Neural crest cell (in vitro differentiated cells): ENCODE measurements at regions not wholly inside any gene's neighbourhood (a gene's known extent, or its start where the extent isn't known, plus 50 kb on each side); places are given as distances from the start of the nearest gene placed in this dataset.
A peak's percentile ranks its signal among the peaks of the same experiment; 100 is the strongest.
"Not testable (repeated sequence)": the region's sequence is repeated elsewhere in the genome, so short reads cannot be mapped to it uniquely, and the experiment has no call there.

ENCODE experiments used
- DNase-seq: peaks from one replicate; pipeline ENCODE4 v3.0.0; 2021; ENCODE audit warnings: low read depth, mixed read lengths, low spot score
- H3K27ac Mint-ChIP-seq: one replicate; pipeline ENCODE4 v1.8.0; 2021; ENCODE audit warnings: mild to moderate bottlenecking, mixed read lengths; ENCODE audit not compliant: unreplicated experiment
- H3K27me3 Mint-ChIP-seq: 2 replicates; pipeline ENCODE4 v1.8.0; 2021; ENCODE audit warnings: low read depth, mild to moderate bottlenecking, mixed read lengths
- H3K36me3 Mint-ChIP-seq: 2 replicates; pipeline ENCODE4 v1.8.0; 2021; ENCODE audit warnings: low read depth, mild to moderate bottlenecking, mixed read lengths
- H3K4me1 Mint-ChIP-seq: 2 replicates; pipeline ENCODE4 v1.8.0; 2021; ENCODE audit warnings: mixed read lengths
- H3K4me3 Mint-ChIP-seq: one replicate; pipeline ENCODE4 v1.8.0; 2021; ENCODE audit warnings: mild to moderate bottlenecking, mixed read lengths
- H3K9me3 Mint-ChIP-seq: 2 replicates; pipeline ENCODE4 v1.8.0; 2021; ENCODE audit warnings: mixed read lengths
- CTCF ChIP-seq: fragments of 200-600 bp; sonication (generic); conservative IDR thresholded peaks from 2 replicates; pipeline ENCODE4 v1.5.0; 2021; ENCODE audit warnings: antibody characterized with exemption, mild to moderate bottlenecking

DNA sequence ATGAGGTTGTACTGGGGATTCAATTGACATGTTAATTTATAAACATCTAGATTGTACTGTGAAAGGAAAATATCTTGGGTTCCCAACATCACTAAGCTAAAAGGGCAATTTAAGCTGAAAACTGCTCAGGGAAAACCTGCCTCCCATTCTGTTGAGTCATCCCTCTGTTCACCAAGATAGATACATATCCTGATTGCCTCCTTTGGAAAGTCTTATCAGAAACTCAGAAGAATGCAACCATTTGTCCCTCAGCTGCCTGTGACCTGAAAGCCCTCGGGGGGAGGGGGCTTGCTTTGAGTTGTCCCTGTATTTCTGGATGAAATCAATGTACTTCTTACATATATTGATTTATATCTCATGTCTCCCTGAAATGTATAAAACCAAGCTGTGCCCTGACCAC is 187.0 kb upstream of the ETV3 start:
- no peak for TF ChIP-seq CTCF
- H3K4me1 Mint-ChIP-seq: no peaks in the 10 kb centered on the region

GRCh38 chr1:157321972-157322371 is 183.8 kb upstream of the ETV3 start:
- H3K4me1 Mint-ChIP-seq, H3K4me3 Mint-ChIP-seq, H3K36me3 Mint-ChIP-seq, H3K27ac Mint-ChIP-seq, H3K9me3 Mint-ChIP-seq, DNase-seq: not testable (repeated sequence)
- H3K27me3 Mint-ChIP-seq: peaks cover 20% of the 10 kb centered on the region

More for the DNA sequence above, 187.0 kb upstream of the ETV3 start:
- Mint-ChIP-seq H3K27ac (no peak overlapping the region), H3K9me3 (peaks cover 4% of the 10 kb centered on the region), H3K27me3 (peaks cover 14% of the 10 kb centered on the region), H3K4me3 (no peak overlapping the region), H3K36me3 (no peaks in the 10 kb centered on the region)
- no peak for DNase-seq

DNA sequence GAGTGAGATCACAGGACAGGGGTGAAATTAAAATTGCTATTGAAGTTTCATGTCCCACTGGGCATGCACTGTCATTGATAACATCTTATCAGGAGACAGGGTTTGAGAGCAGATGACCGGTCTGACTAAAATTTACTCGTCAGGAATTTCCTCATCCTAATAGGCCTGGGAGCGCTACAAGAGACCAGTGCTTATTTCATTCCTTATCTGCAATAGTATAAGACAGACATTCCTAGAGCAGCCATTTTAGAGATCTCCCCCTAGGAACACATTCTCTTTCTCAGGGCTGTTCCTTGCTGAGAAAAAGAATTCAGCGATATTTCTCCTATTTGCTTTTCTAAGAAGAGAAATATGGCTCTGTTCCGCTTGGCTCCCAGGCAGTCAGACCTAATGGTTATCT is 181.4 kb upstream of the ETV3 start:
- H3K27me3 Mint-ChIP-seq: peaks cover 22% of the 10 kb centered on the region
- no peak overlapping the region for H3K4me3 Mint-ChIP-seq
- H3K4me1 Mint-ChIP-seq: no peaks in the 10 kb centered on the region
- no peak overlapping the region for H3K27ac Mint-ChIP-seq
- no peak for DNase-seq
- H3K9me3 Mint-ChIP-seq: peaks cover 8% of the 10 kb centered on the region
- H3K36me3 Mint-ChIP-seq: peaks cover 2% of the 10 kb centered on the region
- TF ChIP-seq CTCF: no peak

DNA sequence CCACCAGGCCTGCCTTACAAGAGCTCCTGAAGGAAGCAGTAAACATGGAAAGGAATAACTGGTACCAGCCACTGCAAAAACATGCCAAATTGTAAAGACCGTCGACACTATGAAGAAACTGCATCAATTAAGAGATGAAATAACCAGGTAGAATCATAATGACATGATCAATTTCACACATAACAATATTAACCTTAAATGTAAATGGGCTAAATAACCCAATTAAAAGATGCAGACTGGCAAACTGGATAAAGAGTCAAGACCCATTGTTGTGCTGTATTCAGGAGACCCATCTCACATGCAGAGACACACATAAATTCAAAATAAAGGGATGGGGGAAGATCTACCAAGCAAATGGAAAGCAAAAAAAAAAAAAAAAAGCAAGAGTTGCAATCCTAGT is 179.0 kb upstream of the ETV3 start:
- H3K9me3 Mint-ChIP-seq, H3K4me1 Mint-ChIP-seq, DNase-seq, H3K27ac Mint-ChIP-seq, H3K4me3 Mint-ChIP-seq, H3K36me3 Mint-ChIP-seq: not testable (repeated sequence)
- peaks cover 20% of the 10 kb centered on the region for H3K27me3 Mint-ChIP-seq

- H3K27ac Mint-ChIP-seq: no peak overlapping the region
- DNase-seq: no peak
- H3K36me3 Mint-ChIP-seq: peaks cover 2% of the 10 kb centered on the region
- H3K27me3 Mint-ChIP-seq: peaks cover 22% of the 10 kb centered on the region
- TF ChIP-seq CTCF: no peak
- no peaks in the 10 kb centered on the region for H3K4me1 Mint-ChIP-seq
- H3K9me3 Mint-ChIP-seq: peaks cover 4% of the 10 kb centered on the region
- H3K4me3 Mint-ChIP-seq: no peak overlapping the region
Measured at GRCh38 chr1:157315544-157315943, 177.3 kb upstream of the ETV3 start.

GRCh38 chr1:157314408-157314807 is 176.2 kb upstream of the ETV3 start:
- no peak overlapping the region for H3K4me3 Mint-ChIP-seq
- H3K27ac Mint-ChIP-seq: no peak overlapping the region
- H3K4me1 Mint-ChIP-seq: no peaks in the 10 kb centered on the region
- TF ChIP-seq CTCF: no peak
- peaks cover 27% of the 10 kb centered on the region for H3K27me3 Mint-ChIP-seq
- peaks cover 2% of the 10 kb centered on the region for H3K36me3 Mint-ChIP-seq
- peaks cover 4% of the 10 kb centered on the region for H3K9me3 Mint-ChIP-seq
- DNase-seq: no peak

DNA sequence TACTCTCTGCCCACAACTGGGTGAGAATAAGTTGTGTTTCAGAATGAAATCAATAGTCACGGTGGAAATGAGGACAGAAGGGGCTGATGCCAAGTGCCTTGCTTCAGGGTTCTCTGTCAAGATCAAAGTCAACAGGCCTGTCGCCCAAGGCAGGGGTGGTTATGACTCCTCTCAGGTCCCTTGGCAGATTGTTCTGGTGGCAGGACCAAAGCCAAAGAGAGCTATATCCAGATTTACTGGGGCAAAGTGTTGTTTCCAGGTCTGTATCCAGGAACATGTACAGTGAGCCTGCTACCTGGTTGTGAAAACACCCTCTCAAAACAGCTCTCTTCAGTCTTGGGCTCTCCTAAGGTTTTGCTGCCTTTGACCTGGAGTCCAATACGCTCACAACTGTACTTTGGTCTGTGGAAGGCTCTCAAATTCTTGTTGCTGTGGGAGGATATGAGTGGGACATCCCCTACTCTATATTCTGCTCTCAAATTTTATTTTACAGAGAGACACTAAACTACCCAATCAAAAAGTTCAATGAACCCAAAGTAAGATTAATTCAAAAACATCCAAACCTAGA is 175.1 kb upstream of the ETV3 start:
- H3K9me3 Mint-ChIP-seq: peaks cover 4% of the 10 kb centered on the region
- peaks cover 30% of the 10 kb centered on the region for H3K27me3 Mint-ChIP-seq
- H3K36me3 Mint-ChIP-seq: peaks cover 2% of the 10 kb centered on the region
- no peaks in the 10 kb centered on the region for H3K4me1 Mint-ChIP-seq
- no peak for TF ChIP-seq CTCF
- peak overlapping the region; percentile 70 for H3K27ac Mint-ChIP-seq
- H3K4me3 Mint-ChIP-seq: no peak overlapping the region
- DNase-seq: no peak
